H9 (cell line): ENCODE measurements at regions not wholly inside any gene's neighbourhood (a gene's known extent, or its start where the extent isn't known, plus 50 kb on each side); places are given as distances from the start of the nearest gene placed in this dataset.

Source experiments
- DNase-seq: peaks from one replicate; pipeline ENCODE4 v3.0.0-alpha.2; 2017
- H2AFZ ChIP-seq: one replicate; pipeline ENCODE4 v1.6.1; 2013; ENCODE audit warnings: mild to moderate bottlenecking, low read length, control low read depth, moderate library complexity
- H2AK5ac ChIP-seq: 2 replicates; pipeline ENCODE4 v1.6.1; 2013; ENCODE audit warnings: low read length, control low read depth, mixed read lengths; ENCODE audit not compliant: insufficient read length
- H2BK120ac ChIP-seq: one replicate; pipeline ENCODE4 v1.6.1; 2013; ENCODE audit warnings: low read depth, mild to moderate bottlenecking, low read length, control low read depth, inconsistent platforms; ENCODE audit not compliant: poor library complexity, severe bottlenecking
- H2BK12ac ChIP-seq: 2 replicates; pipeline ENCODE4 v1.6.1; 2013; ENCODE audit warnings: low read length, control low read depth, mixed read lengths, low read depth; ENCODE audit not compliant: insufficient read length
- H2BK15ac ChIP-seq: 2 replicates; pipeline ENCODE4 v1.6.1; 2013; ENCODE audit warnings: low read depth, low read length, control low read depth
- H2BK20ac ChIP-seq: one replicate; pipeline ENCODE4 v1.6.1; 2013; ENCODE audit warnings: low read depth, mild to moderate bottlenecking, low read length, control low read depth, inconsistent platforms; ENCODE audit not compliant: poor library complexity, severe bottlenecking
- H2BK5ac ChIP-seq: 2 replicates; pipeline ENCODE4 v1.6.1; 2013; ENCODE audit warnings: low read length, control low read depth, mixed read lengths; ENCODE audit not compliant: insufficient read length
- H3K14ac ChIP-seq: 2 replicates; pipeline ENCODE4 v1.6.1; 2013; ENCODE audit warnings: low read length, control low read depth; ENCODE audit not compliant: insufficient read depth
- H3K18ac ChIP-seq: 2 replicates; pipeline ENCODE4 v1.6.1; 2013; ENCODE audit warnings: low read depth, mild to moderate bottlenecking, mixed read lengths, low read length, control low read depth; ENCODE audit not compliant: insufficient read length
- H3K23ac ChIP-seq: 2 replicates; pipeline ENCODE4 v1.6.1; 2013; ENCODE audit warnings: low read length, control low read depth, mixed read lengths, low read depth; ENCODE audit not compliant: insufficient read length
- H3K23me2 ChIP-seq: 2 replicates; pipeline ENCODE4 v1.6.1; 2013; ENCODE audit warnings: low read depth, mild to moderate bottlenecking, mixed read lengths, low read length, control low read depth; ENCODE audit not compliant: insufficient read length, poor library complexity, severe bottlenecking
- H3K27ac ChIP-seq: 2 replicates; pipeline ENCODE4 v1.5.1; 2013; ENCODE audit warnings: low read length, control low read depth, mixed read lengths, low read depth; ENCODE audit not compliant: insufficient read length
- H3K27me3 ChIP-seq: 2 replicates; pipeline ENCODE4 v1.6.1; 2013; ENCODE audit warnings: low read length, control low read depth, inconsistent platforms; ENCODE audit not compliant: insufficient read depth
- H3K4ac ChIP-seq: 2 replicates; pipeline ENCODE4 v1.6.1; 2013; ENCODE audit warnings: low read depth, mild to moderate bottlenecking, control low read depth, inconsistent platforms, low read length, moderate library complexity
- H3K4me1 ChIP-seq: 2 replicates; pipeline ENCODE4 v1.6.1; 2013; ENCODE audit warnings: low read length, control low read depth, inconsistent platforms; ENCODE audit not compliant: insufficient read depth
- H3K4me2 ChIP-seq: 2 replicates; pipeline ENCODE4 v1.6.1; 2013; ENCODE audit warnings: low read length, control low read depth, mixed read lengths; ENCODE audit not compliant: insufficient read length, insufficient read depth
- H3K56ac ChIP-seq: 2 replicates; pipeline ENCODE4 v1.6.1; 2013; ENCODE audit warnings: low read depth, mild to moderate bottlenecking, mixed read lengths, low read length, control low read depth; ENCODE audit not compliant: insufficient read length
- H3K79me1 ChIP-seq: 2 replicates; pipeline ENCODE4 v1.6.1; 2013; ENCODE audit warnings: low read depth, mild to moderate bottlenecking, moderate library complexity, low read length, control low read depth, inconsistent platforms; ENCODE audit not compliant: insufficient read depth, poor library complexity, severe bottlenecking
- H3K79me2 ChIP-seq: 2 replicates; pipeline ENCODE4 v1.6.1; 2013; ENCODE audit warnings: low read length, control low read depth, inconsistent platforms; ENCODE audit not compliant: insufficient read depth
- H3K9ac ChIP-seq: 2 replicates; pipeline ENCODE4 v1.6.1; 2013; ENCODE audit warnings: low read length, control low read depth, mixed read lengths; ENCODE audit not compliant: insufficient read length; ENCODE audit errors: extremely low read depth
- H3K9me3 ChIP-seq: one replicate; pipeline ENCODE4 v1.6.1; 2013; ENCODE audit warnings: low read depth, low read length, inconsistent platforms; ENCODE audit not compliant: control insufficient read depth
- H3T11ph ChIP-seq: one replicate; pipeline ENCODE4 v1.6.1; 2013; ENCODE audit warnings: mild to moderate bottlenecking, low read length, control low read depth, inconsistent platforms
- H4K20me1 ChIP-seq: one replicate; pipeline ENCODE4 v1.6.1; 2013; ENCODE audit not compliant: control insufficient read depth, insufficient read length, insufficient read depth
- H4K5ac ChIP-seq: 2 replicates; pipeline ENCODE4 v1.6.1; 2013; ENCODE audit warnings: low read depth, mild to moderate bottlenecking, mixed read lengths, low read length, control low read depth; ENCODE audit not compliant: insufficient read length
- H4K8ac ChIP-seq: replicated peaks from 2 replicates; pipeline ENCODE4 v1.6.1; 2013; ENCODE audit warnings: low read length, control low read depth, mixed read lengths, low read depth; ENCODE audit not compliant: insufficient read length
- H4K91ac ChIP-seq: 2 replicates; pipeline ENCODE4 v1.6.1; 2013; ENCODE audit warnings: low read depth, mild to moderate bottlenecking, moderate library complexity, mixed read lengths, low read length, control low read depth; ENCODE audit not compliant: insufficient read length
- H3K27ac Mint-ChIP-seq, 3 experiments: 2 replicates in 2 of 3; 3 replicates in 1 of 3; pipeline ENCODE4 v1.8.0; 2020 to 2021; ENCODE audit warnings: mixed read lengths in 3 of 3, mild to moderate bottlenecking in 1 of 3, moderate library complexity in 1 of 3
- H3K27me3 Mint-ChIP-seq: 2 replicates; pipeline ENCODE4 v1.8.0; 2021; ENCODE audit warnings: low read depth, mild to moderate bottlenecking, moderate library complexity, mixed read lengths
- H3K36me3 Mint-ChIP-seq, 3 experiments: 2 replicates in 2 of 3; 3 replicates in 1 of 3; pipeline ENCODE4 v1.8.0; 2020 to 2021; ENCODE audit warnings: low read depth in 3 of 3, mixed read lengths in 3 of 3; ENCODE audit not compliant: insufficient read depth in 1 of 3
- H3K4me1 Mint-ChIP-seq, 2 experiments: 2 replicates each; pipeline ENCODE4 v1.8.0; 2020; ENCODE audit warnings: mixed read lengths in 2 of 2
- H3K4me3 Mint-ChIP-seq, 2 experiments: 2 replicates in 1 of 2; 3 replicates in 1 of 2; pipeline ENCODE4 v1.8.0; 2020 to 2021; ENCODE audit warnings: mild to moderate bottlenecking in 2 of 2, mixed read lengths in 2 of 2, moderate library complexity in 1 of 2
- H3K9me3 Mint-ChIP-seq, 2 experiments: 2 replicates in 1 of 2; 3 replicates in 1 of 2; pipeline ENCODE4 v1.8.0; 2020; ENCODE audit warnings: mild to moderate bottlenecking in 2 of 2, mixed read lengths in 2 of 2, moderate library complexity in 1 of 2
- CTCF ChIP-seq: fragments of 200-600 bp; sonication (generic); conservative IDR thresholded peaks from 3 replicates; pipeline ENCODE4 v1.8.0; 2021; ENCODE audit warnings: antibody characterized with exemption, mild to moderate bottlenecking
- WGBS: extraction: QIAGEN DNeasy Blood & Tissue Kit; methylation state at CpG from one replicate; pipeline ENCODE4 v1.1.7; 2013; ENCODE audit warnings: missing lambda C conversion rate, low lambda C conversion rate, mixed read lengths; ENCODE audit not compliant: insufficient read length; ENCODE audit errors: extremely low coverage; 5-methylcytosine and 5-hydroxymethylcytosine counted together

GRCh38 chr6:97866616-97867015 lies 583.6 kb upstream of the MMS22L start:
- H3K14ac ChIP-seq: no peak overlapping the region
- no peaks in the 10 kb centered on the region for H3K79me1 ChIP-seq
- Mint-ChIP-seq H3K36me3 (peaks cover 0 to 23% (median 5%) of the 10 kb centered on the region in 3 experiments; a peak in 3 of 7 replicates), H3K27me3 (no peaks in the 10 kb centered on the region), H3K9me3 (peaks cover 3 to 4% of the 10 kb centered on the region in 2 experiments; a peak in 4 of 5 replicates), H3K4me3 (no peak overlapping the region), H3K4me1 (peaks cover 12 to 15% of the 10 kb centered on the region in 2 experiments), H3K27ac (no peak overlapping the region)
- no peak overlapping the region for H3K4me2 ChIP-seq
- H2AFZ ChIP-seq: no peak overlapping the region
- H2AK5ac ChIP-seq: no peak overlapping the region
- H4K91ac ChIP-seq: no peak overlapping the region
- H2BK5ac ChIP-seq: no peak overlapping the region
- H2BK120ac ChIP-seq: no peak overlapping the region
- H3K4me1 ChIP-seq: no peaks in the 10 kb centered on the region; the same call in 1 of the 2 replicates
- no peaks in the 10 kb centered on the region for H4K20me1 ChIP-seq
- H3K27ac ChIP-seq: no peak overlapping the region
- H3K56ac ChIP-seq: no peak overlapping the region
- no peak overlapping the region for H3T11ph ChIP-seq
- no peak overlapping the region for H4K5ac ChIP-seq
- H3K9me3 ChIP-seq: no peaks in the 10 kb centered on the region
- no peak overlapping the region for H3K9ac ChIP-seq
- WGBS: no CpG with 5 or more reads among the region's 2 CpGs
- no peak overlapping the region for H2BK12ac ChIP-seq
- no peak for TF ChIP-seq CTCF
- H3K23me2 ChIP-seq: no peaks in the 10 kb centered on the region
- H3K27me3 ChIP-seq: no peaks in the 10 kb centered on the region
- no peak overlapping the region for H3K18ac ChIP-seq
- H2BK20ac ChIP-seq: no peak overlapping the region
- no peaks in the 10 kb centered on the region for H3K79me2 ChIP-seq
- H3K23ac ChIP-seq: no peak overlapping the region
- H2BK15ac ChIP-seq: no peak overlapping the region
- no peak overlapping the region for H3K4ac ChIP-seq
- H4K8ac ChIP-seq: no peak overlapping the region
- no peak for DNase-seq
